HG03442 (cell line): ENCODE measurements at regions not wholly inside any gene's neighbourhood (a gene's known extent, or its start where the extent isn't known, plus 50 kb on each side); places are given as distances from the start of the nearest gene placed in this dataset.

ENCODE experiments used
- ATAC-seq: cut with Tn5 transposase; IDR thresholded peaks from one replicate; pipeline ENCODE4 v1.9.1; 2021; ENCODE audit warnings: mild to moderate bottlenecking, moderate library complexity; ENCODE audit not compliant: unreplicated experiment

DNA sequence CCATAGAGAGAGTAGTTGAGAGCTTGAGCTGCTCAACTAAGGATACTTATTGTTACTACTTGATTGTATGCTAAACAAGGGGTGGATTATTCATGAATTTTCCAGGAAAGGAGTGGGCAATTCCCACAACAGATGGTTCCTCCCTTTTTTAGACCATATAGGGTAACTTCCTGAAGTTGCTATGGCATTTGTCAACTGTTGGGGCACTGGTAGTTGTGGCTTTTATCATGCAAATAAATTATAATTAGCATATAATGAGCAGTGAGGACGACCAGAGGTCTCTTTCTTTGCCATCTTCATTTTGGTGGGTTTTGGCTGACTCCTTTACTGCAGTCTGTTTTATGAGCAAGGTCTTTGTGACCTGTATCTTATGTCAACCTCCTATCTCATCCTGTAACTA is 1403.5 kb upstream of the PABPC4L start:
- no peak for ATAC-seq

DNA sequence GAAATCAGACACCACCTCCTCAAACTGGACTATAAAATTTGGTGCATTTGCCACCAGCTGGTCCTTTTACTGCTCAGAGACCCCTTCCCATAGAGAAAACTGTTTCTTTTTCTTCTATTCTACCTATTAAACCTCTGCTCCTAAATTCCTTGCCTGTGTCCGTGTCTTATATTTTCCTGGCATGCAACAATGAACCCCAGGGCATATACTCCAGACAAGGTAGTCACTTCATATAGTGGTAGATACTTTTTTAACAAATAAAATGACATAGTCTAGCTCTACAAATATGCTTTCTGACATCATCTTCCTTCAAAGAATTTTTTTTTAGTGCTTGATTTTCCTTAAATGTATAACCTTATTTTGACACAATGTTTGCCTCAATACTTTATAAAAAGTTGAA is 1402.9 kb upstream of the PABPC4L start:
- ATAC-seq: no peak

DNA sequence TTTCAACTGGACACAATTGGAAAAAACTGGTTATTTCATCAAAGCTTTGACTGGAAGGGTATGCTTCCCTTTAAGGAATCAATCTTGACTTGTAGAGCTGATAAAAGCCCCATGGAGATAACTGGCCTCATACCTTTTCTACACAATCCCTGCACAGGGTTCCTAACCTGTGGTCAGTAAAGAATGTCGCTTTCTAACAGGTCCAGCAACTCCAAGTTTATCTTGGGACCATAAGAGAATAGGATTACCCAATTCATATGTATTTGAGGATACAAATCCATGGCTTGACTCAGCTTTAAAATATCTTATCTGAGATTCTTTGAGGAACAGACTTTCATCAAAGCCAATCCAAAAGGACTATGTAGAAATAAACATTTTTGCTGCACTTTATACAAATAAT is 1399.8 kb upstream of the PABPC4L start:
- no peak for ATAC-seq

DNA sequence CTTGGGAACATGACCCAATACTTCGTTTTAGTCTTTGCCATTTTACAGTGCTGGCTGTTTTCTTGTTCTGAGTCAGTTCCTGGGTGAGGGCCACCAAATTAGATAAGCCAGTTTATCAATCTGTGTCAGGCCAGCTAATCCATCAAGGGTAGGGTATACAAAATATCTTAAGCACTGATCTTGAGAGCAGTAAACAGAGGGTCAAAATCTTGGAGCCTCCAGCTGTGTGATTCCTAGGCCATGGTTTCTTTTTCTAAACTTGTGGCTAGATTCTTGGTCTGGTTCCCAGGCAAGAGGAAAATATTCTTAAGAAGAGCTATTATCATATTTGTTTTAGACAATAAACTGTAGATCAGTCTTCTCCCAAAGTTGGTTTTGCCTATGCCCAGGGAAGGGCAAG is 1396.6 kb upstream of the PABPC4L start:
- ATAC-seq: no peak

- no peak for ATAC-seq
Measured at GRCh38 chr4:135594521-135594920, 1392.9 kb upstream of the PABPC4L start.

GRCh38 chr4:135575041-135575440 is 1373.5 kb upstream of the PABPC4L start:
- ATAC-seq: no peak

GRCh38 chr4:135573251-135573650 is 1371.7 kb upstream of the PABPC4L start:
- no peak for ATAC-seq

- ATAC-seq: no peak
Measured at GRCh38 chr4:135564090-135564489, 1362.5 kb upstream of the PABPC4L start.

- no peak for ATAC-seq
Measured at GRCh38 chr4:135553213-135553612, 1351.6 kb upstream of the PABPC4L start.

GRCh38 chr4:135552131-135552530 is 1350.5 kb upstream of the PABPC4L start:
- ATAC-seq: no peak

DNA sequence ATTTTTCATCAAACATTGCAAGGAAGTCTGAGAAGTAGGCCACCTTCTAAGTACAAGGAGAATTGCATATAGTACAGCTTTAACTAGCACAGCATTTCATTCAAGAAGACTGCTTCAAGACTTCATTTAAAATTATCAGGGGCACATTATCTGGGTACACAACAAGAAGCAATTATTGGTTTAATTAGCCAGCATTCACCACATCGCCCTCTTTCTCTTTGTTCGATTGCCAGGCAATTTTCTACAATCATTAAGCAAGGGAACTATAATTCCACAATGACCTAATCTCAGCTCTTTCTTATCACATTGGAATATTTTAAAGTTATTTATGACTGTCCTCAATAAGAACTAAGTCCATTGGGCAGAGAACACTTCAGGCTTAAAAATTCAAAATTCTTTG is 1347.1 kb upstream of the PABPC4L start:
- no peak for ATAC-seq

- no peak for ATAC-seq
Measured at GRCh38 chr4:135545616-135546317, 1344.2 kb upstream of the PABPC4L start.

DNA sequence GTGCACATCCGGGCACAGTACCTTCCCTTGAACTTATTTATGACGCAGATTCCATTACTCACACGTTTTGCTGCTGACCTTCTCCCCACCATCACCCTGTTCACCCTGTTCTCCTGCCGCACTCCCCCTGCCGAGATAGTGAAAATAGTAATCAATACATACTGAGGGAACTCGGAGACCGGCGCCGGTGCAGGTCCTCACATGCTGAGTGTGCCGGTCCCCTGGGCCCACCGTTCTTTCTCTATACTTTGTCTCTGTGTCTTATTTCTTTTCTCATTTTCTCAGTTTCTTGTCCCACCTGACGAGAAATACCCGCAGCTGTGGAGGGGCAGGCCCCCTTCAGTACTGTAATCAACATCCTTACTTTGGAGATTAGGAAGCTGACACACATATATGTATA is 1337.1 kb upstream of the PABPC4L start:
- ATAC-seq: no peak

- ATAC-seq: no peak
Measured at GRCh38 chr4:135533053-135533452, 1331.5 kb upstream of the PABPC4L start.

DNA sequence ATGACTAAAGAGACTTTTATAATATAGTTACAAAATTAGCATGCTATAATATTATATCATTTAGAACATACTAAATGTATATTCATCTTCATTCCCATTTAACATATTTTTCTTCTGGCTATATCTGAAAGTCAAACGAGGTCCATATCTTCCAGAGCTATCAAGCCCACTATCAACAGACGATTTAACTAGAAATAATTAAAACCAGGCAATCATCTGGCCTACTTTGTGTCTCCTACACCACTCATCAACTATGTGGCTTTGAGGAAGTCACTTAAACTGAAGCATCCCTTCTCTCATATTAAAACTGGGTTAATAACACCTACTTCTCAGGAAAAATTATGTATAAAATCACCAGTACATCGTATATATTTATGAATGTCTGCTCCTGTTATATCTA is 1330.5 kb upstream of the PABPC4L start:
- no peak for ATAC-seq

DNA sequence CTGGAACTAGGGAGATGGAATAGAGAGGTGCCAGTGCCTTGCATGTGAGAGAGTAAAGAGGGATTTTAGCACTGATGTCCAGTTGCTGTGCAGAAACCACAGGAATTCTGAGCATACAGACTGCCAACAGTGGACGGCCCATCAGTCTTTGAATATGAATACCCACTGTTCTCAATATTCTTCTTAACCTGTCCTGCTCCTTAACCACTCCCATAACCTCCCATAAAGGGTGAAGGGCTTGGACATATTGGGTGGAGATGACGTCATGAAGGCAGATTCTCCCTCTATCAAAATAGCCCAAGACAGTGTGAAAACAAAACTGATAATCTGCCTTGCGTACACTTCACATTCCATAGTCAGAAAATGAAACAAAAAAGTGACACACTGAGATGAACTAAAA is 1313.7 kb upstream of the PABPC4L start:
- no peak for ATAC-seq

DNA sequence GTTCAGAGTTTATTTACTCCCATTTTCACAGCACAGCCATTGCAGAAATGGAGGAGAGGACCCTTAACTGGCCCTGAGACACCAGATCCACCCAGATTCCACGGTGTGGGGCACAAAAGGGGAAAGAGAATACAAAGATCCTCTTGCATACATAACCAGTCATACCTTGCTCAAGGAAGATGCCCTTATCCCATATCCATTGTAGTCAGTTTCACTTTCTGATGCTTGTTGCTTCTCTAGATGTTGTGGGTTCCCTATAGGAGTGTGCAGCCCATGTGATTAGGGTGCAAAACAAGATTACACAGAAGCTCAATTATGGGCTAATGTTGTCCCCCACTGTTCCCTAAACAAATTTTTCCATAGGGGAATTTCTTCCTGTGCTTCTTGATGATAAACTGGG is 1309.0 kb upstream of the PABPC4L start:
- ATAC-seq: no peak

DNA sequence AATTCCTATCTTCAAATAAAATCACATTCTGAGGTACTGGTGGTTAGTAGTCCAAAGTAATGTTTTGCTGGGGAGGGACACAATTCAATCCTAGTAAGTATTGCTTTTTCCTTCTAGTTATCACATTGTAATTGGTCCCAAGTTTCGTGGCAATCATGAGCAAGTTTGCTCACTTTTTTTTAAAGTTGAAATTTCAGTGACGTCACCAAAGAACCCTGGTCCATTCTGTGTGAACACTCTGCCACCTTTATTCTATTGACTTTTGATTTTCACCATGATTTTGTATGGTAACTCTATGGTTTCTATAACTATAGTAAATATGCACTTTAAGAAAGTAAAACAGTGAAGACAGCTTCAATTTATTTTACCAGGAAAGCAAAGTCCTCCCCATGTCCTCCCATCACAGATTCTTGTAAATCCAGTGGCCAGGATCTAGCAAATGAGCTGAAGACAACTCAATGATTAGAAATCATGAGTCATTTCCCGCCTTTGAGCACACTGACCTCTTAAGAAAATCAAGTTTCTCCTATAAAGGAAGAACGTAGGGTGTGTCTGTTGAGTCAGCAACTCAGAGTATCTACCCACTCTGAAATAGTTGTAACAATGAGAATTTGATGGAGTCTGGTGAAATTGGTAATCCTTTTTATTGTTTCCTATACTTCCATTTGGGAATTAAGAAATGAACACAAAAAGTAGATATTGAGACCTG is 1306.6 kb upstream of the PABPC4L start:
- ATAC-seq: no peak

DNA sequence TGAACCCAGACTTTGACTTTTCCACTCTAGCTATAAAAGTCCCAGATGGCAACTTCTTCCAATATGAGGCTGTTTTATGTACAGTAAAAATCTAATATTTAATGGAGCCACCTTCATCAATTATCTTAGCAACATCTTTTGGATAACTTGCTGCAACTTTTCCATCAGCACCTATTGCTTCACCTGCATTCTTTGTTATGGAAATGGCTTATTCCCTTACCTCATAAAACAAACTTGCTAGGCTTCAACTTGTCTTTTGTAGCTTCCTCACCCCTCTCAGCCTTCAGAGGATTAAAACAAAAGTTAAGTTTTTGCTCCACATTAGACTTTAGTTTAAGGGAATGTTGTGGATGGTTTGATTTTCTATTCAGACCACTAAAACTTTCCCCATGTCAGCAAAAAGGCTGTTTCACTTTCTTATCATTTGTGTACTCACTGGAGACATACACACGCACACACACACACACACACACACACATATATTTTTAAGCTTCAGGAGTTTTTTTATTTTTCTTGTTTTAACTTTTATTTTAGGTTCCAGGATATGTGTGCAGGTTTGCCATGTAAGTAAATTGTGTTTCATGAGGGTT is 1296.1 kb upstream of the PABPC4L start:
- ATAC-seq: no peak

GRCh38 chr4:135492439-135492838 is 1290.8 kb upstream of the PABPC4L start:
- ATAC-seq: no peak

GRCh38 chr4:135485371-135485770 is 1283.8 kb upstream of the PABPC4L start:
- no peak for ATAC-seq

- ATAC-seq: no peak
Measured at GRCh38 chr4:135476272-135476671, 1274.7 kb upstream of the PABPC4L start.
